Chondrocyte (in vitro differentiated cells): ENCODE measurements at regions not wholly inside any gene's neighbourhood (a gene's known extent, or its start where the extent isn't known, plus 50 kb on each side); places are given as distances from the start of the nearest gene placed in this dataset.

Experiments
- DNase-seq: peaks from one replicate; pipeline ENCODE4 v3.0.0; 2021; ENCODE audit warnings: mixed read lengths, low spot score
- H3K27ac Mint-ChIP-seq: one replicate; pipeline ENCODE4 v1.8.0; 2021; ENCODE audit warnings: mild to moderate bottlenecking, moderate library complexity, mixed read lengths; ENCODE audit not compliant: unreplicated experiment
- H3K27me3 Mint-ChIP-seq: 2 replicates; pipeline ENCODE4 v1.8.0; 2021; ENCODE audit warnings: low read depth, mixed read lengths
- H3K36me3 Mint-ChIP-seq: 2 replicates; pipeline ENCODE4 v1.8.0; 2021; ENCODE audit warnings: low read depth, mixed read lengths
- H3K4me1 Mint-ChIP-seq: 2 replicates; pipeline ENCODE4 v1.8.0; 2021; ENCODE audit warnings: low read depth, mild to moderate bottlenecking, mixed read lengths
- H3K4me3 Mint-ChIP-seq: one replicate; pipeline ENCODE4 v1.8.0; 2021; ENCODE audit warnings: mild to moderate bottlenecking, moderate library complexity, mixed read lengths; ENCODE audit not compliant: unreplicated experiment
- H3K9me3 Mint-ChIP-seq: 2 replicates; pipeline ENCODE4 v1.8.0; 2021; ENCODE audit warnings: low read depth, mixed read lengths
- CTCF ChIP-seq: fragments of 200-600 bp; sonication (generic); IDR thresholded peaks from 2 replicates; pipeline ENCODE4 v1.5.0; 2021; ENCODE audit warnings: antibody characterized with exemption, mild to moderate bottlenecking, moderate library complexity

- no peaks in the 10 kb centered on the region for H3K9me3 Mint-ChIP-seq
- peaks cover 1% of the 10 kb centered on the region for H3K36me3 Mint-ChIP-seq
- no peak for DNase-seq
- H3K4me3 Mint-ChIP-seq = no peak overlapping the region
- H3K27me3 Mint-ChIP-seq = peaks cover 3% of the 10 kb centered on the region
- no peak overlapping the region for H3K27ac Mint-ChIP-seq
- peaks cover 15% of the 10 kb centered on the region for H3K4me1 Mint-ChIP-seq
- no peak for TF ChIP-seq CTCF
Measured at GRCh38 chr12:115323223-115323905, 639.4 kb upstream of the TBX3 start.

GRCh38 chr12:115322275-115322674 lies 638.3 kb upstream of the TBX3 start:
- no peak for DNase-seq
- peaks cover 1% of the 10 kb centered on the region for H3K36me3 Mint-ChIP-seq
- peaks cover 3% of the 10 kb centered on the region for H3K27me3 Mint-ChIP-seq
- no peak overlapping the region for H3K27ac Mint-ChIP-seq
- H3K4me3 Mint-ChIP-seq = no peak overlapping the region
- peaks cover 15% of the 10 kb centered on the region for H3K4me1 Mint-ChIP-seq
- no peak for TF ChIP-seq CTCF
- no peaks in the 10 kb centered on the region for H3K9me3 Mint-ChIP-seq

- Mint-ChIP-seq H3K27me3 (peaks cover 3% of the 10 kb centered on the region), H3K9me3 (no peaks in the 10 kb centered on the region), H3K4me3 (no peak overlapping the region), H3K4me1 (peaks cover 15% of the 10 kb centered on the region), H3K36me3 (peaks cover 1% of the 10 kb centered on the region), H3K27ac (no peak overlapping the region)
- no peak for TF ChIP-seq CTCF
- no peak for DNase-seq
Measured at GRCh38 chr12:115320967-115321366, 637.0 kb upstream of the TBX3 start.

- no peak for TF ChIP-seq CTCF
- peaks cover 1% of the 10 kb centered on the region for H3K36me3 Mint-ChIP-seq
- H3K9me3 Mint-ChIP-seq = no peaks in the 10 kb centered on the region
- H3K27me3 Mint-ChIP-seq = peaks cover 3% of the 10 kb centered on the region
- H3K27ac Mint-ChIP-seq = no peak overlapping the region
- H3K4me3 Mint-ChIP-seq = no peak overlapping the region
- peaks cover 15% of the 10 kb centered on the region for H3K4me1 Mint-ChIP-seq
- DNase-seq = no peak
Measured at GRCh38 chr12:115320451-115320850, 636.5 kb upstream of the TBX3 start.

GRCh38 chr12:115319446-115320040 lies 635.6 kb upstream of the TBX3 start:
- no peak for DNase-seq
- no peak overlapping the region for H3K4me3 Mint-ChIP-seq
- TF ChIP-seq CTCF = no peak
- peaks cover 6% of the 10 kb centered on the region for H3K4me1 Mint-ChIP-seq
- no peak overlapping the region for H3K27ac Mint-ChIP-seq
- H3K27me3 Mint-ChIP-seq = peaks cover 3% of the 10 kb centered on the region
- H3K36me3 Mint-ChIP-seq = peaks cover 1% of the 10 kb centered on the region
- H3K9me3 Mint-ChIP-seq = peaks cover 2% of the 10 kb centered on the region
